SW480 (cell line): ENCODE measurements at regions not wholly inside any gene's neighbourhood (a gene's known extent, or its start where the extent isn't known, plus 50 kb on each side); places are given as distances from the start of the nearest gene placed in this dataset.

Experiments
- DNase-seq: peaks from one replicate; pipeline ENCODE4 v3.0.0-alpha.2; 2016; ENCODE audit warnings: low spot score

DNA sequence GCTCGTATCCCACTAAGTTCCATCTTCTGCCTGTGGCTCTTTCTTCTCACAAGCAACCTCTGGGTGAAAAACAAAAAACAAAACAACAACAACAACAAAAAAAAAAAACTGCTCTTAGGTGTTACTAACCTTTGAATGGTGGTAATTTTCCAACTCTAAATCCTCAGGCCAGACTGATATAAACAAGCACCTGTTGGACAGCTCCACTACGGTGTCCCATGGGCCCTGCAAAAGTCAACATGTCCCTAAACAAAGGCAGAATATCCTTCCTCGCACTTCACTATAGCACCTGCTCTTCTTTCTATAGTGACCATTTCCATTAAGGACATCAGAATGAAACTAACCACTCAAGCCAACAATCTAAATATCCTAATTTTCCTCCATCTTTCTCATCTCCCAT lies 54.6 kb upstream of the PARM1 start:
- no peak for DNase-seq

DNA sequence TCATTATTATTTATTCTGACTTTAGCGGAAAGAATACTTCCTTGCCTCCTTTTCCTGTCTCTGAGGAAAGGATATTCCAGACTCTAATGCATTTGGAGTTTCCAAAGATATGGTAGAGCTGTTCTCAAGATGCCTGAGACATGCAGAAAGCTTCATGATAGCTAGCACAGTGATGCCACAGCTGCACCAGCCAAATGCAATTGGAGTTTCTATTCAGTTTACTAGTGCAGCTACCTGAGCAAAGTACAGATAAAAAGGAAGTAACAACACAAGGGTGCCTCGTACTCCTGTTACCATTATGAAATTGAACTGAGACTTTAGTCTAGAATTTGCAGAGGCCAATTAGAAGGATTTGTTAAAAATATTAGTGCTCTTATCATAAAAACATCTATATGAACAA lies 57.5 kb upstream of the PARM1 start:
- no peak for DNase-seq

DNA sequence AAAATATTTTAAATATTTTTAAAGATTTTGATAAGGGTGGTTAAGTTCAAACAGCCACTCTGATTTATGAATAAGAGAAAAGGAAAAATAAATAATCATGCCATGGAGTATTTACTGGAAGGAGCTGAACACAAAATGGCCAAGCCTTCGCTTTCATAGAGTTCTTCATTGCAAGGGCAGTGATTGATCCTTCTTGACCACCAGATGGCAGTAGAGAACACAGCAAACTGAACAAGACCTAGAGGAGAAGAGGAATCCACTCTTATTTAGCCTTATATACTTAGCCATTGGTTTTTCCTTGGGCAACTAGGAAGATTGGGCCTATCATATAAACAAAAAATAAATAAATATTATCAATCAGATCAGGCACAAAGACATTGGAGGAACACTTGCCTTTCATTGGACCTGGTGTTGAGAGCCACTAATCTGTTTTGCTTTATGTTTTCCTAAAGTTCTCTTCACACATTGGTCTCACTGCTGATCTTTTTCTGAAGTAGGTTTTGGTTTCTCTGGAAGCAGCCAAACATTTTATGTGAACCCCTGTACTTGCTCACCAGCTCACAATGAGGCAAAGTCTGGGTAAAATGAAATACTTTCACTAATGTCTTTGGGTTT lies 58.1 kb upstream of the PARM1 start:
- peak; percentile 71 for DNase-seq

DNA sequence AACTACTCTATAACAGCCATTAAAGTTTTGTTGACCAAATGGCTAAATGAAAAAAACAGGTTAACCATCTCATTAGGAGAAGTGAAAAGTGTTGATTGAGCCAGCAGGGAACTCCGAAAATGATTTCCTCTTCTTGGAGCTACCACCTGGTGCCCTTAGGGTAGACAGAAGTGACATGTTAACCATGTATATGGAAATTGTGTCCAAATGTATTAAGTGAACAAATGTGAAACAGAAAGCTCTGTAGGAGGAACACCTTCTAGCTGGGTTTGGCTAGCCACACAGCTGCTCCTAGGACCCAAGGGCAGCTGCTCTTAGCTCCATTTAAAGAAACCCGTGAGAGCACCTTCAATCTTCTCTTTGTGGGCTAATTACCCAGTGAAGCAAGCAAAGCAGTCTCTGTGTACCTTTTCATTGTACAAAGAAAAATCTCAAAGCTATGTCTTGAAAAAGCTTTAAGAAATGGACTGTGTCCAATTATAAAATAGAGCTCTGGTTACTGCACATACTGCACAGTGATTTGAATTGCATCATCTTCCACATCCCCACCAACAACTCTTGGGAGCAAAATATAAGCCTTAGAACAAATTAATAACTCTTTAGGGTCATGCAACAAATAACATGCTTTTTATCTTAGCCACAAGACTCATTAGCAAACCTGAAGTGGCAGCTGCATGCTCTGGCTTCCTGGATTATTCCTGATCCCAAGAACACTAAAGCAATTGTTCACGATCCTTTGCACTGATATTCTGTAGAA lies 59.2 kb upstream of the PARM1 start:
- no peak for DNase-seq

DNA sequence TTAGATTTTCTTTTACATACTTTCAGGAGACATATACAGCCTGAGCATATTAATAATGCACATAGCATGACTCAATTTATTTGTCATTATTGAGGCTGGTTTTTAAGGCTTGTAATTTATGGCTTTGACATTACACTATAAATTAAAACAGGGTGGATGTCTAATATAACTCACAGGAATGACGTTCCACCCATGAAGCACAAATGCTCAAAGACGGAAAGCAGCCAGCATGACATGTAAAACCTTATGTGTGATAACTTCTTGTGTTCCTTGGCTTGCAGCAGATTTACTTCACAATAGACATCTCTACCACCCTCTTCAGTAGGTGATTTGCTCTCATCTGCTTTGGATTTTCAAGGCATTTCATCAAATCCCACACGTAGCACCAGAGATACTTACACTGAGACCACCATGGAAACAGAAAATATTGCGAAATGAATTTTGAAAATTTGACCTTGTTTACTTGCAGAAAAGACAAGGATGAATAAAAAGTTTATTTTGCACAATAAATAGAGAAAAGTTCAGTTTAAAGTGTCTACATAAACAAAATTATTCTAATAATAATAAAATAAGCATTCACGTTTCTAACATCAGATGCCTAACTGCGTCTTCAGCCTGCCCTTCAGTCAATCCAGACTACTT lies 64.7 kb upstream of the BTC start:
- no peak for DNase-seq

DNA sequence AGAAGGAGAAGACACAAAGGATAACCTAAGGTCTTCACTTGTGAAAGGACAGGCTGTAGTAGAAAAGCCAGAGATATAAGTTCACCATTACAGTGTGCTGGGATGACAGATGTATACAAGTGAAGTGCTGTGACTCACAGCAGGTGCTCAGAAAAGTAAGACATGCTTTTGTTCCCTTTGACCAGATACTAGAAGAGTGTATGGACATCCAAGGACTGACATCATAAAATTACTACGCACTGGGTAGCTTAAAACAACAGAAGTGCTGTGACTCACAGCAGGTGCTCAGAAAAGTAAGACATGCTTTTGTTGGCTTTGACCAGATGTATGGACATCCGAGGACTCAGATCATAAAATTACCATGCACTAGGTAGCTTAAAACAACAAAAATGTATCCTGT lies 61.6 kb upstream of the BTC start:
- DNase-seq: no peak

DNA sequence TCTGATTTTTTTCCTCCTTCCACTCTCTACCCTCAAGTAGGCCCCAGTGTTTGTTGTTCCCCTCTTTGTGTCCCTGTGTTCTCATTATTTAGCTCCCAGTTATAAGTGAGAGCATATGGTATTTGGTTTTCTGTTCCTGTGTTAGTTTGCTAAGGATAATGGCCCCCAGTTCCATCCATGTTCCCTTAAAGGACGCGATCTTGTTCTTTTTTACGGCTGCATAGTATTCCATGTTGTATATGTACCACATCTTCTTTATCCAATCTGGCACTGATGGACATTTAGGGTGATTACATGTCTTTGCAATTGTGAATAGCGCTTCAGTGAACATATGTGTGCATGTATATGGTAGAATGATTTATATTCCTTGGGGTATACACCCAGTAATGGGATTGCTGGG lies 54.5 kb upstream of the BTC start:
- no peak for DNase-seq

DNA sequence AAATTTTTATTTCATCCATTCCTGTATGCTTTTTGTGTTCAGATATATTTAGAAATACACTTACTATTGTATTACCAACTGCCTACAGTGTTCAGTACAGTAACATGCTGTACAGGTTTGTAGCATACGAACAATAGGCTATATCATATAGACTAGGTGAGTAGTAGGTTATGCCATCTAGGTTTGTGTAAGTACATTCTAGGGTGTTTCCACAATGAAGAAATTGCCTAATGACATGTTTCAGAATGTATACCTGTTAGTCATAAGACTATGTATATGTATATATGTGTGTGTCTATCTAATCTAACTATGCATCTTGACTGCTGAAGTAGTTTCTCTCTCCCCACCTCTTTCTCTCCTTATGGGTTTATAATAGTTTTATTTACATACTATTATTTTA lies 51.5 kb upstream of the BTC start:
- no peak for DNase-seq
